Upper lobe of right lung (tissue), 1 donor: ENCODE measurements at regions not wholly inside any gene's neighbourhood (a gene's known extent, or its start where the extent isn't known, plus 50 kb on each side); places are given as distances from the start of the nearest gene placed in this dataset.

ENCODE experiments used
- ATAC-seq: fragments of 200-7000 bp; cut with Tn5 transposase; one replicate; pipeline ENCODE4 v1.9.1; 2020; ENCODE audit warnings: mild to moderate bottlenecking, moderate library complexity
- DNase-seq: peaks from one replicate; pipeline ENCODE4 v3.0.0-alpha.2; 2020
- H3K27ac ChIP-seq: fragments of 200-600 bp; one replicate; pipeline ENCODE4 v1.8.0; 2022
- H3K27me3 ChIP-seq: fragments of 200-600 bp; one replicate; pipeline ENCODE4 v1.8.0; 2022; ENCODE audit warnings: mild to moderate bottlenecking
- H3K36me3 ChIP-seq: fragments of 200-600 bp; one replicate; pipeline ENCODE4 v1.8.0; 2022
- H3K4me1 ChIP-seq: fragments of 200-600 bp; one replicate; pipeline ENCODE4 v1.8.0; 2022
- H3K4me3 ChIP-seq: fragments of 200-600 bp; one replicate; pipeline ENCODE4 v1.8.0; 2022; ENCODE audit warnings: mild to moderate bottlenecking
- H3K9me3 ChIP-seq: fragments of 200-600 bp; one replicate; pipeline ENCODE4 v1.8.0; 2022
- CTCF ChIP-seq: fragments of 200-600 bp; IDR thresholded peaks from one replicate; pipeline ENCODE4 v1.8.0; 2022; ENCODE audit warnings: antibody characterized with exemption
- intact Hi-C: fragments of 100-400 bp; cut with DNase I; formaldehyde crosslinking; loops from one replicate; pipeline ENCODE4 v1.11.0; 2022
- donor health status: DM: no; HTN: yes; CAD: no; lungs with severe emphysema.

GRCh38 chr6:25053875-25054371 lies 118.2 kb upstream of the RIPOR2 start:
- H3K27ac ChIP-seq = no peak overlapping the region
- no peak for TF ChIP-seq CTCF
- DNase-seq = no peak

GRCh38 chr6:25054469-25054868 lies 118.7 kb upstream of the RIPOR2 start:
- no peak for TF ChIP-seq CTCF
- ATAC-seq (no peak), DNase-seq (no peak)
- Histone ChIP-seq H3K27ac (no peak overlapping the region), H3K36me3 (no peaks in the 10 kb centered on the region), H3K4me1 (peaks cover 6% of the 10 kb centered on the region), H3K9me3 (no peaks in the 10 kb centered on the region), H3K27me3 (no peaks in the 10 kb centered on the region), H3K4me3 (no peak overlapping the region)
- intact Hi-C loops = no loop called here

More at GRCh38 chr6:25053875-25054371, 118.2 kb upstream of the RIPOR2 start:
- ATAC-seq = peak; percentile 63
- H3K4me1 ChIP-seq = peaks cover 6% of the 10 kb centered on the region
- no peak overlapping the region for H3K4me3 ChIP-seq
- no peaks in the 10 kb centered on the region for H3K9me3 ChIP-seq
- no peaks in the 10 kb centered on the region for H3K36me3 ChIP-seq
- H3K27me3 ChIP-seq = no peaks in the 10 kb centered on the region
- intact Hi-C loops = no loop called here

GRCh38 chr6:25056130-25056529 lies 120.4 kb upstream of the RIPOR2 start:
- Histone ChIP-seq H3K9me3 (no peaks in the 10 kb centered on the region), H3K36me3 (no peaks in the 10 kb centered on the region), H3K4me1 (no peaks in the 10 kb centered on the region), H3K4me3 (no peak overlapping the region), H3K27ac (peak overlapping the region; percentile 48), H3K27me3 (no peaks in the 10 kb centered on the region)
- DNase-seq (no peak), ATAC-seq (peak; percentile 82)
- no peak for TF ChIP-seq CTCF
- intact Hi-C loops = no loop called here

GRCh38 chr6:25057111-25057905 lies 121.5 kb upstream of the RIPOR2 start:
- H3K4me3 ChIP-seq = no peak overlapping the region
- H3K27me3 ChIP-seq = no peaks in the 10 kb centered on the region
- H3K9me3 ChIP-seq = no peaks in the 10 kb centered on the region
- ATAC-seq (peak; percentile 51), DNase-seq (no peak)
- no peaks in the 10 kb centered on the region for H3K36me3 ChIP-seq
- no peaks in the 10 kb centered on the region for H3K4me1 ChIP-seq
- H3K27ac ChIP-seq = no peak overlapping the region
- TF ChIP-seq CTCF = no peak
- intact Hi-C loops = no loop called here

- no peaks in the 10 kb centered on the region for H3K27me3 ChIP-seq
- no peaks in the 10 kb centered on the region for H3K36me3 ChIP-seq
- H3K4me3 ChIP-seq = no peak overlapping the region
- H3K9me3 ChIP-seq = no peaks in the 10 kb centered on the region
- no peak for DNase-seq
- H3K27ac ChIP-seq = no peak overlapping the region
- H3K4me1 ChIP-seq = no peaks in the 10 kb centered on the region
- no peak for TF ChIP-seq CTCF
- intact Hi-C loops = no loop called here
- no peak for ATAC-seq
Measured at GRCh38 chr6:25058441-25058840, 122.7 kb upstream of the RIPOR2 start.
